ENCODE measurements at regions not wholly inside any gene's neighbourhood (a gene's known extent, or its start where the extent isn't known, plus 50 kb on each side); places are given as distances from the start of the nearest gene placed in this dataset.

DNA sequence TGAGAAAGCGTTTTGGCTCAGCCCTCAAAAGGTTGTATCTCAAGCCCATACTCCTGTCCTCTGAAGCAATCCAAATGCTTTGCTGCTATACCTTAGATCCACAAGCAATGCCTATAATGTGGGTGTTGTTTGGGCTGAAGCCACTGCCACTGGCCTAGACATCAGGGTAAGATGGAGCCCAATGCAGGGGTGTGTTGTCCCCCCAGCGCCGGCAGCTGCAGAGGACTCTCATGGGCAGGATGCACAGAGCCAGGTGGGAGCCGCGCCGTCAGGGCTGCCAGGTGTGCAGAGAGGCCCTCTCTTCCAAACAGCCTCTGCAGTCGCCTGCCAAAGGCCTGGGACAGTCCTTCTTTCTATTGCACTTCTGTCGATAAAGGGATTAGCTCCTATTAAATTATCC is 205.2 kb upstream of the SHH start:
- ATAC-seq (no peak), DNase-seq (no peak)

DNA sequence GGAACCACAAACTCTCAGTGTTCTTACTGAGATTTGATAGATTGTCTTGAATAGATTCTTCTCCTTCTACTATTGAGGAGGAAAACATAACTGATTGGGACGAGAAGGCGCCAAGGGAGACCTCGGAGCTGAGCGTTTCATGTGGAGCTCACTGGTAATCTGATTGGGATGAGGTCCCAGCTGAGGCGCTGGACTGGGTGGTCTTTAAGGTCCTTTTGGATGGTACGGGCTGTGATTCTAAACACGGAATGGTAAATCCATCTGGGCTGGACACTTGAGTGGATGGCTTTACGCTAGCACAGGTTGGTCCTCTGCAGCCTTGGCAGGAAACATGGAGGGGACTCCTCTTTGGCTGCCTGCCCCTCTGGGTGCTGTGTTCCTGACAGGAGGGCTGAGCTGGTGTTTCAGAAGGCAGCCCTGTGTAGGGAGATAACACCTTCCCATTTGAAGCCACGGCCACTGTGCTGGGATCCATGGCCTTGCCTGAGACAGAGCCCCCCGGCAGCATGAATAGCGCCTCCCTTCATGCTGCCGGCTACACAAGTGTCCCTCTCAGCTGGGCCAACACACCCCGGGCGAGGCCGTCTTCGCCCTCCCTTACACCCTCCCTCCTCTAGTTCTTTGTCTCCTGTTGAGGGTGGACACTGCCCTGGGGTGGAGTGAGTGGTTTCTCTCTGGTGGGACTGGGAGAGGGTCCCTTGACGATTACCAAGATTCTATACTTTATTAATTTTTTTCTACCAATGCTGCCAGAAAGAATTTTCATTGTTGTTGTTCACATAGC is 203.2 kb upstream of the SHH start:
- H3K27me3 ChIP-seq (ENCODE audit: low read depth): no peaks in the 10 kb centered on the region
- ATAC-seq: no peak
- H3K9me3 ChIP-seq: no peaks in the 10 kb centered on the region
- H3K4me1 ChIP-seq: no peaks in the 10 kb centered on the region
- TF ChIP-seq, protein P1, sequence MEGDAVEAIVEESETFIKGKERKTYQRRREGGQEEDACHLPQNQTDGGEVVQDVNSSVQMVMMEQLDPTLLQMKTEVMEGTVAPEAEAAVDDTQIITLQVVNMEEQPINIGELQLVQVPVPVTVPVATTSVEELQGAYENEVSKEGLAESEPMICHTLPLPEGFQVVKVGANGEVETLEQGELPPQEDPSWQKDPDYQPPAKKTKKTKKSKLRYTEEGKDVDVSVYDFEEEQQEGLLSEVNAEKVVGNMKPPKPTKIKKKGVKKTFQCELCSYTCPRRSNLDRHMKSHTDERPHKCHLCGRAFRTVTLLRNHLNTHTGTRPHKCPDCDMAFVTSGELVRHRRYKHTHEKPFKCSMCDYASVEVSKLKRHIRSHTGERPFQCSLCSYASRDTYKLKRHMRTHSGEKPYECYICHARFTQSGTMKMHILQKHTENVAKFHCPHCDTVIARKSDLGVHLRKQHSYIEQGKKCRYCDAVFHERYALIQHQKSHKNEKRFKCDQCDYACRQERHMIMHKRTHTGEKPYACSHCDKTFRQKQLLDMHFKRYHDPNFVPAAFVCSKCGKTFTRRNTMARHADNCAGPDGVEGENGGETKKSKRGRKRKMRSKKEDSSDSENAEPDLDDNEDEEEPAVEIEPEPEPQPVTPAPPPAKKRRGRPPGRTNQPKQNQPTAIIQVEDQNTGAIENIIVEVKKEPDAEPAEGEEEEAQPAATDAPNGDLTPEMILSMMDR (IDR thresholded peaks at IDR 0.05): no peak
- no peak overlapping the region for H3K4me3 ChIP-seq
- no peaks in the 10 kb centered on the region for H3K36me3 ChIP-seq
- DNase-seq: no peak
- no peak overlapping the region for H3K27ac ChIP-seq
- intact Hi-C loops (cut with DNase I): no loop called here

More for the DNA sequence above, 205.2 kb upstream of the SHH start:
- Histone ChIP-seq H3K27me3 (ENCODE audit: low read depth) (no peaks in the 10 kb centered on the region), H3K4me3 (no peak overlapping the region), H3K27ac (no peak overlapping the region), H3K36me3 (no peaks in the 10 kb centered on the region), H3K9me3 (no peaks in the 10 kb centered on the region), H3K4me1 (no peaks in the 10 kb centered on the region)
- intact Hi-C loops (cut with DNase I): no loop called here
- TF ChIP-seq, protein P1 (IDR thresholded peaks at IDR 0.05): no peak

DNA sequence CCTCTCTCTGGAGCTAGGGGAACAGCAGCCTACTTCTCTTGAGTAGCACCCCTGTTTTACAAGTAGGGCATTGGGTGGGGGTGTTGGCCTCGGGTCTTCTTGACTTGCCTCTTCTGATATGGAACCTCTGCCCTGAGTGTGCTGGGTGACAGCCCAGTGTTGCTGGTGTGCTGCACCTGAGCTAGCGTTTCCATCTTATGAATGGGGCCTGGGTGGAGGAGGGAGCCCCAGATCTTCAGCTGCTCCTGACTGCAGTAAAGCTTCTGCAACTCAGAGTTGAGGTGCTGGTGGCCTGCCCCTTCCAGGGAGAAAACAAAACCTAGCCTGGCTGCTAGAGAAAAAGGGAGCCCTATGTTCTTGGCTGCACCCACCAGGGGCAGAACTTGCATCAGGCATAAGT is 202.5 kb upstream of the SHH start:
- TF ChIP-seq, protein P1 (IDR thresholded peaks at IDR 0.05): no peak
- intact Hi-C loops (cut with DNase I): no loop called here
- no peak for DNase-seq
- Histone ChIP-seq H3K9me3 (no peaks in the 10 kb centered on the region), H3K36me3 (no peaks in the 10 kb centered on the region), H3K27me3 (ENCODE audit: low read depth) (no peaks in the 10 kb centered on the region), H3K4me3 (no peak overlapping the region), H3K4me1 (no peaks in the 10 kb centered on the region), H3K27ac (no peak overlapping the region)
- no peak for ATAC-seq

DNA sequence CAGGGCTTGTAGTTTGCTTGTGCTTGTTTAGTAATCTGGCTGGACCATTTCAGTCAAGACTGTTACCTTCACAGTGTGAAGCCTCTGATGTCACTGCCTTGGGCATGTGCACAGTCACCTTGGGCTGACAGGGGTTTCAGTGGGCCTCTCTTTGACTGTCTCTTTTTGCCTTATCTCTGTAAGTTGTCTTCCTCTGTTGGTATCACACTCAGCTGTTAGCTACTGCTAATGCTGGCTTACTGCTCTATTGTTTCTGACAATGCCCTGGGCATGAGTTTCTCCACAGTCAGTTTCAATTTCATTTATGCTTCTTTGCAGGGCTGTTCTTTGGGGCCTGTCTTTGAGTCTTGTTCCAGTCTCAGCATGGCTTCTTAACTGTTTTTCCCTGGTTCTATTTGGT is 201.9 kb upstream of the SHH start:
- ATAC-seq: no peak
- TF ChIP-seq, protein P1 (IDR thresholded peaks at IDR 0.05): no peak
- intact Hi-C loops (cut with DNase I): no loop called here

DNA sequence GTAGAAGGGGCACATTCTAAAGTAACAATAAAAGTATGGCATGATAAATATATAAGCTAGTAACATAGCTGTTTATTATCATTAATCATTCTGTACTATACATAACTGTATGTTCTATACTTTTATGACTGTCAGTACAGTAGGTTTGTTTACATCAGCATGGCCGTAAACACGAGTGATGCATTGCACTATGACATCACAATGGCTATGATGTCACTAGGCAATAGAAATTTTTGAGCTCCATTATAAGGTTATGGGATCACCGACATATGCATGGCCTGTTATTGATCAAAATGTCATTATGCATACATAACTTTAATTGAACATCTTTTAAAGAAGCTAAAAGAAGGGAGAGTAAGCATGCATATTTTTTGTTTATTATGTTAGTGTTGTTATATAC is 200.1 kb upstream of the SHH start:
- intact Hi-C loops (cut with DNase I): no loop called here
- Histone ChIP-seq H3K27ac (no peak overlapping the region), H3K27me3 (ENCODE audit: low read depth) (no peaks in the 10 kb centered on the region), H3K9me3 (peaks cover 4% of the 10 kb centered on the region), H3K4me1 (no peaks in the 10 kb centered on the region), H3K36me3 (no peaks in the 10 kb centered on the region), H3K4me3 (no peak overlapping the region)
- DNase-seq (no peak), ATAC-seq (no peak)
- TF ChIP-seq, protein P1 (IDR thresholded peaks at IDR 0.05): no peak

More for the DNA sequence above, 201.9 kb upstream of the SHH start:
- no peak for DNase-seq
- no peaks in the 10 kb centered on the region for H3K27me3 ChIP-seq (ENCODE audit: low read depth)
- H3K36me3 ChIP-seq: no peaks in the 10 kb centered on the region
- H3K4me1 ChIP-seq: no peaks in the 10 kb centered on the region
- no peak overlapping the region for H3K4me3 ChIP-seq
- H3K27ac ChIP-seq: no peak overlapping the region
- H3K9me3 ChIP-seq: no peaks in the 10 kb centered on the region

Data from lower lobe of right lung (tissue), 2 donors.